ENCODE measurements at regions not wholly inside any gene's neighbourhood (a gene's known extent, or its start where the extent isn't known, plus 50 kb on each side); places are given as distances from the start of the nearest gene placed in this dataset.
A peak's percentile ranks its signal among the peaks of the same experiment; 100 is the strongest.
"Not testable (repeated sequence)": the region's sequence is repeated elsewhere in the genome, so short reads cannot be mapped to it uniquely, and the experiment has no call there.

DNA sequence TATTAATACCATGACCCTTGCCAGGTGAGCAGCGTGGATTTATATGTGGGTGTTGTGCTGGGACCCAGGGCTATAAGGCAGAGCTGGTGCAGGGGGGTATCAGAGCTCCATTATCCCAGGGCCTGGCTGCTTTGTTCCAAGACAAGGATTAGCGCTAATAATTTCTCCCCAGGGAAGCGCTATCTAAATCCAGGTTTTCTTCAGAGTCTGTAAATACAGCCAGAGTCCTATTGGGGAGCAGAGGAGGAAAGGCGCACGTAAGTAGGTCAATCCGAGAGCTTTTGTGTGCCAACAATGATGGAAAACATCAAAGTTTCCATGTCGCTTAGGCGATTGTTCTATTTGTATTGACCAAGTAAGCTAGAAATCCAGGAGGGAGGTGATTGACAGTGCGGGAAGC is 1009.7 kb downstream of the VRK1 start (continued):
- no peak for TF ChIP-seq CTCF (IDR thresholded peaks at IDR 0.05)

- H3K36me3 Mint-ChIP-seq, CTCF ChIA-PET: not testable (repeated sequence)
Measured at GRCh38 chr14:97808541-97808940, 1011.4 kb downstream of the VRK1 start.

GRCh38 chr14:97813556-97813955 is 1016.4 kb downstream of the VRK1 start:
- TF ChIP-seq HMGA2 (CRISPR knock-in tag; IDR thresholded peaks at IDR 0.05) (peak; percentile 78; the same call in 1 of the 2 replicates), NFATC4 (CRISPR knock-in tag; IDR thresholded peaks at IDR 0.05) (no peak), FOXP1 (CRISPR knock-in tag; IDR thresholded peaks at IDR 0.05; ENCODE audit: borderline replicate concordance) (no peak), CDX4 (CRISPR knock-in tag; IDR thresholded peaks at IDR 0.05; ENCODE audit: borderline replicate concordance) (no peak)
- TF ChIP-seq, protein P1, sequence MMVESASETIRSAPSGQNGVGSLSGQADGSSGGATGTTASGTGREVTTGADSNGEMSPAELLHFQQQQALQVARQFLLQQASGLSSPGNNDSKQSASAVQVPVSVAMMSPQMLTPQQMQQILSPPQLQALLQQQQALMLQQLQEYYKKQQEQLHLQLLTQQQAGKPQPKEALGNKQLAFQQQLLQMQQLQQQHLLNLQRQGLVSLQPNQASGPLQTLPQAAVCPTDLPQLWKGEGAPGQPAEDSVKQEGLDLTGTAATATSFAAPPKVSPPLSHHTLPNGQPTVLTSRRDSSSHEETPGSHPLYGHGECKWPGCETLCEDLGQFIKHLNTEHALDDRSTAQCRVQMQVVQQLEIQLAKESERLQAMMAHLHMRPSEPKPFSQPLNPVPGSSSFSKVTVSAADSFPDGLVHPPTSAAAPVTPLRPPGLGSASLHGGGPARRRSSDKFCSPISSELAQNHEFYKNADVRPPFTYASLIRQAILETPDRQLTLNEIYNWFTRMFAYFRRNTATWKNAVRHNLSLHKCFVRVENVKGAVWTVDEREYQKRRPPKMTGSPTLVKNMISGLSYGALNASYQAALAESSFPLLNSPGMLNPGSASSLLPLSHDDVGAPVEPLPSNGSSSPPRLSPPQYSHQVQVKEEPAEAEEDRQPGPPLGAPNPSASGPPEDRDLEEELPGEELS (CRISPR knock-in tag; IDR thresholded peaks at IDR 0.05) = no peak
- no peak overlapping the region for H3K27ac Mint-ChIP-seq
- H3K9me3 Mint-ChIP-seq = peaks cover 14% of the 10 kb centered on the region
- ATAC-seq = no peak
- no peaks in the 10 kb centered on the region; the same call in 1 of the 2 replicates for H3K27me3 Mint-ChIP-seq (ENCODE audit: low read depth)
- no peaks in the 10 kb centered on the region for H3K4me1 Mint-ChIP-seq
- H3K36me3 Mint-ChIP-seq = peaks cover 4% of the 10 kb centered on the region
- ChIA-PET CTCF (no interaction called here), POLR2A (no interaction called here)
- no peak overlapping the region for H3K4me3 Mint-ChIP-seq
- DNase-seq (ENCODE audit: low spot score) = no peak

More at GRCh38 chr14:97808541-97808940, 1011.4 kb downstream of the VRK1 start:
- H3K4me1 Mint-ChIP-seq; POLR2A ChIA-PET; H3K4me3 Mint-ChIP-seq; H3K27ac Mint-ChIP-seq; DNase-seq (ENCODE audit: low spot score); H3K27me3 Mint-ChIP-seq (ENCODE audit: low read depth); ATAC-seq: not testable (repeated sequence)
- H3K9me3 Mint-ChIP-seq = peaks cover 11% of the 10 kb centered on the region

DNA sequence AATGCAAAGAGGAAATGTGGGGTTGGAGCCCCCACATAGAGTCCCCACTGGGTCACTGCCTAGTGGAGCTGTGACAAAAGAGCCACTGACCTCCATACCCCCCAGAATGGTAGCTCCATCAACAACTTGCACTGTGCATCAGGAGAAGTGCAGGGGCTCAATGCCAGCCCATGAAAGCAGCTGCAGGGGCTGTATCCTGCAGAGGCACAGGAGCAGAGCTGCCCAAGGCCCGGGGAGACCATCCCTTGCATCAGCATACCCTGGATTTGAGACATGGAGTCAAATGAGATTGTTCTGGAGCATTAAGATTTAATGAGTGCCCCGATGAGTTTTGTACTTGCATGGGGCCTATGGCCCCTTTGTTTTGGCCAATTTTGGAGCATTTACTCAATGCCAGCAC is 1023.6 kb downstream of the VRK1 start:
- ChIA-PET CTCF (no interaction called here), POLR2A (no interaction called here)
- peaks cover 13% of the 10 kb centered on the region for H3K36me3 Mint-ChIP-seq
- no peaks in the 10 kb centered on the region; the same call in 1 of the 2 replicates for H3K4me1 Mint-ChIP-seq
- no peak for DNase-seq (ENCODE audit: low spot score)
- H3K27me3 Mint-ChIP-seq (ENCODE audit: low read depth) = no peaks in the 10 kb centered on the region; the same call in 1 of the 2 replicates
- no peak overlapping the region for H3K27ac Mint-ChIP-seq
- peaks cover 34% of the 10 kb centered on the region for H3K9me3 Mint-ChIP-seq
- ATAC-seq = no peak
- no peak overlapping the region for H3K4me3 Mint-ChIP-seq
- no peak for TF ChIP-seq TEAD1 (CRISPR knock-in tag; IDR thresholded peaks at IDR 0.05)
- no peak for TF ChIP-seq PRRX2 (CRISPR knock-in tag; IDR thresholded peaks at IDR 0.05)
- TF ChIP-seq, protein P1 (CRISPR knock-in tag; IDR thresholded peaks at IDR 0.05) = no peak
- TF ChIP-seq ZNF232 (CRISPR knock-in tag; IDR thresholded peaks at IDR 0.05) = no peak
- TF ChIP-seq TP53 (CRISPR knock-in tag; IDR thresholded peaks at IDR 0.05) = no peak
- TF ChIP-seq IRF2 (CRISPR knock-in tag; IDR thresholded peaks at IDR 0.05; ENCODE audit: borderline replicate concordance, low read depth) = no peak
- TF ChIP-seq MAX (CRISPR knock-in tag; IDR thresholded peaks at IDR 0.05) = no peak
- TF ChIP-seq USF1 (CRISPR knock-in tag; IDR thresholded peaks at IDR 0.05) = no peak
- no peak for TF ChIP-seq GTF2I (CRISPR knock-in tag; conservative IDR thresholded peaks at IDR 0.05)
- no peak for TF ChIP-seq ZNF423 (CRISPR knock-in tag; IDR thresholded peaks at IDR 0.05)
- no peak for TF ChIP-seq NR2C2 (CRISPR knock-in tag; IDR thresholded peaks at IDR 0.05)
- no peak for TF ChIP-seq ATF6 (CRISPR knock-in tag; IDR thresholded peaks at IDR 0.05)
- TF ChIP-seq AR (CRISPR knock-in tag; IDR thresholded peaks at IDR 0.05) = no peak

Measured in WTC11 (cell line).